ENCODE measurements at regions not wholly inside any gene's neighbourhood (a gene's known extent, or its start where the extent isn't known, plus 50 kb on each side); places are given as distances from the start of the nearest gene placed in this dataset.

DNA sequence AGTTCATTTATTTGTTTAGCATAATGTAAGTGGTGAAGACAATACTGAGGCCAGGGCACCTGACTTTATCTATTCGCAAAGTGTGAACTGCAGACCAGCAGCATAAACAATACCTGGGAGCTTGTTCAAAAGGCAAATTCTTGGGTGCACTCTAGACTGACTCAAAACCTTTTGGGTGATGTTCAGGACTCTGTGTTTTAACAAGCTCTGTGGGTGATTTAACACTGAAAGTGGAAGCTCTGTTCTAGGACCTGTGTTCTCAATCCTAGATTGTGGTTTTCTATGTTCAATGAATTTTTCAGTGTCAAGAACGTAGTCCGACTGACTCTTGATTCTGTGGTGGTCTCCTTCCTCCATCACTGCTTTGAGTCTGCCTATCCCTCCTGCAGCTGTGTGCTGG, 71.9 kb downstream of the GPR88 start:
- Histone ChIP-seq H3K4me2 (ENCODE audit: low read length) (no peak overlapping the region), H4K20me1 (ENCODE audit: control insufficient read depth, insufficient read depth, low read depth, low read length) (no peaks in the 10 kb centered on the region), H3K4me3 (ENCODE audit: low read length) (no peak overlapping the region), H3F3A (ENCODE audit: control insufficient read depth, insufficient read depth) (no peaks in the 10 kb centered on the region), H3K9me3 (ENCODE audit: control insufficient read depth, insufficient read depth, low read length) (no peaks in the 10 kb centered on the region), H3K36me3 (ENCODE audit: control insufficient read depth, low read length) (no peaks in the 10 kb centered on the region), H3K27me3 (ENCODE audit: control insufficient read depth, low read length) (no peaks in the 10 kb centered on the region), H3K4me1 (ENCODE audit: control insufficient read depth, low read length) (no peaks in the 10 kb centered on the region), H3K27ac (ENCODE audit: low read depth, low read length) (no peak overlapping the region), H3K9me2 (replicated peaks; ENCODE audit: control insufficient read depth, low read length) (no peaks in the 10 kb centered on the region), H3K79me2 (ENCODE audit: control insufficient read depth, low read length) (no peaks in the 10 kb centered on the region)
- TF ChIP-seq, protein P1, sequence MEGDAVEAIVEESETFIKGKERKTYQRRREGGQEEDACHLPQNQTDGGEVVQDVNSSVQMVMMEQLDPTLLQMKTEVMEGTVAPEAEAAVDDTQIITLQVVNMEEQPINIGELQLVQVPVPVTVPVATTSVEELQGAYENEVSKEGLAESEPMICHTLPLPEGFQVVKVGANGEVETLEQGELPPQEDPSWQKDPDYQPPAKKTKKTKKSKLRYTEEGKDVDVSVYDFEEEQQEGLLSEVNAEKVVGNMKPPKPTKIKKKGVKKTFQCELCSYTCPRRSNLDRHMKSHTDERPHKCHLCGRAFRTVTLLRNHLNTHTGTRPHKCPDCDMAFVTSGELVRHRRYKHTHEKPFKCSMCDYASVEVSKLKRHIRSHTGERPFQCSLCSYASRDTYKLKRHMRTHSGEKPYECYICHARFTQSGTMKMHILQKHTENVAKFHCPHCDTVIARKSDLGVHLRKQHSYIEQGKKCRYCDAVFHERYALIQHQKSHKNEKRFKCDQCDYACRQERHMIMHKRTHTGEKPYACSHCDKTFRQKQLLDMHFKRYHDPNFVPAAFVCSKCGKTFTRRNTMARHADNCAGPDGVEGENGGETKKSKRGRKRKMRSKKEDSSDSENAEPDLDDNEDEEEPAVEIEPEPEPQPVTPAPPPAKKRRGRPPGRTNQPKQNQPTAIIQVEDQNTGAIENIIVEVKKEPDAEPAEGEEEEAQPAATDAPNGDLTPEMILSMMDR (IDR thresholded peaks at IDR 0.05; ENCODE audit: low read depth, low read length, poor library complexity, severe bottlenecking): no peak
- no peak for TF ChIP-seq EZH2phosphoT487 (IDR thresholded peaks at IDR 0.05; ENCODE audit: borderline replicate concordance, low read length)

DNA sequence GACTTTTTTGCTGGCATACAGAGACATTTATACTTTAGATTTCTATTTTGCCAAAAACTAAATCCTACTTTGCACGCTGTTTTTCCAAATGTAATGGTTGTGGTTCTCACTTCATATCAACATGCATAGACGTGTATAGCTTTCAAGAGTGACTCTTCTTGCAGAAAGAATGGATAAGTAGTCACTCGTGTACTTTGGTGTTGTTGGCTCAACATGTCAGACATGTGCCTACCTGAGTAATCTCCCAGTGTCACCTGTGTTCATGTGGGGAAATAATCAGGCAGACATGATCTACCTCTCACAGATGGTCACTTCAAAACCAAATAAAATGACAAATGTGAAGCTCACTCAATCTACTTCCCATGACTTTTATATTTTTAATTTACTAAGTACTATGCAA, 73.1 kb downstream of the GPR88 start:
- Histone ChIP-seq H4K20me1 (ENCODE audit: control insufficient read depth, insufficient read depth, low read depth, low read length) (no peaks in the 10 kb centered on the region), H3F3A (ENCODE audit: control insufficient read depth, insufficient read depth) (no peaks in the 10 kb centered on the region), H3K9me3 (ENCODE audit: control insufficient read depth, insufficient read depth, low read length) (no peaks in the 10 kb centered on the region), H3K4me2 (ENCODE audit: low read length) (no peak overlapping the region), H3K79me2 (ENCODE audit: control insufficient read depth, low read length) (no peaks in the 10 kb centered on the region), H3K27ac (ENCODE audit: low read depth, low read length) (no peak overlapping the region), H3K4me1 (ENCODE audit: control insufficient read depth, low read length) (no peaks in the 10 kb centered on the region), H3K9me2 (replicated peaks; ENCODE audit: control insufficient read depth, low read length) (no peaks in the 10 kb centered on the region), H3K36me3 (ENCODE audit: control insufficient read depth, low read length) (no peaks in the 10 kb centered on the region), H3K4me3 (ENCODE audit: low read length) (no peak overlapping the region), H3K27me3 (ENCODE audit: control insufficient read depth, low read length) (no peaks in the 10 kb centered on the region)
- TF ChIP-seq EZH2phosphoT487 (IDR thresholded peaks at IDR 0.05; ENCODE audit: borderline replicate concordance, low read length): no peak
- TF ChIP-seq, protein P1 (IDR thresholded peaks at IDR 0.05; ENCODE audit: low read depth, low read length, poor library complexity, severe bottlenecking): no peak

DNA sequence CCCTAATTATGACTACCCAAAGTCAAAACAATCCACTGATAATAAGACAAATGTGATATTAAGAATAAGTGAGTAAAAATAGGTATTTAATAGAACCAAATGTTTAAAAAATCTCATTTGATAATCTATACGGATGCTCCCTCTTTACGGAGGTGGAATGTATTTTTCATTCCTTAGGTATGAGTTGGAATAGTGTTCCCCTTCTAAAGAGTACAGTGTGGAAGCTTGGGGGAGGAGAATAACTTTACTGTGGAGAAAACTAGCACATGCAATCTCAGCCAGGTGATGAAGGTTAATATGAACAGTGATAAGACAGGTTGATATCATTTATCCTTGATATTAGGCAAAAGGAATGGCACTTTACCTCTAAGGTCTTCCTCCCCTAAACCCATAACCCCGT, 74.6 kb downstream of the GPR88 start:
- Histone ChIP-seq H3K9me3 (ENCODE audit: control insufficient read depth, insufficient read depth, low read length) (no peaks in the 10 kb centered on the region), H4K20me1 (ENCODE audit: control insufficient read depth, insufficient read depth, low read depth, low read length) (no peaks in the 10 kb centered on the region), H3K27me3 (ENCODE audit: control insufficient read depth, low read length) (no peaks in the 10 kb centered on the region), H3K4me1 (ENCODE audit: control insufficient read depth, low read length) (no peaks in the 10 kb centered on the region), H3F3A (ENCODE audit: control insufficient read depth, insufficient read depth) (no peaks in the 10 kb centered on the region), H3K27ac (ENCODE audit: low read depth, low read length) (no peak overlapping the region), H3K4me2 (ENCODE audit: low read length) (no peak overlapping the region), H3K4me3 (ENCODE audit: low read length) (no peak overlapping the region), H3K9me2 (replicated peaks; ENCODE audit: control insufficient read depth, low read length) (no peaks in the 10 kb centered on the region), H3K36me3 (ENCODE audit: control insufficient read depth, low read length) (no peaks in the 10 kb centered on the region), H3K79me2 (ENCODE audit: control insufficient read depth, low read length) (no peaks in the 10 kb centered on the region)
- TF ChIP-seq, protein P1 (IDR thresholded peaks at IDR 0.05; ENCODE audit: low read depth, low read length, poor library complexity, severe bottlenecking): no peak
- TF ChIP-seq EZH2phosphoT487 (IDR thresholded peaks at IDR 0.05; ENCODE audit: borderline replicate concordance, low read length): no peak
